MM.1S (cell line): ENCODE measurements at regions not wholly inside any gene's neighbourhood (a gene's known extent, or its start where the extent isn't known, plus 50 kb on each side); places are given as distances from the start of the nearest gene placed in this dataset.

Source experiments
- DNase-seq: peaks from one replicate; pipeline ENCODE4 v3.0.0-alpha.2; 2015
- H2AFZ ChIP-seq: fragments of 300-600 bp; sonication (generic); 2 replicates; pipeline ENCODE4 v1.6.0; 2016; ENCODE audit warnings: antibody characterized with exemption, low read length
- H3F3A ChIP-seq: fragments of 300-600 bp; sonication (generic); 2 replicates; pipeline ENCODE4 v1.6.1; 2016; ENCODE audit warnings: mild to moderate bottlenecking, antibody characterized with exemption, low read length, moderate library complexity, mixed read lengths; ENCODE audit not compliant: insufficient read depth
- H3K27ac ChIP-seq: fragments of 300-600 bp; sonication (generic); 2 replicates; pipeline ENCODE4 v1.5.1; 2016; ENCODE audit warnings: mild to moderate bottlenecking, low read length
- H3K27me3 ChIP-seq: fragments of 300-600 bp; sonication (generic); replicated peaks from 2 replicates; pipeline ENCODE4 v1.6.0; 2016; ENCODE audit warnings: low read length; ENCODE audit not compliant: insufficient read depth
- H3K36me3 ChIP-seq: fragments of 300-600 bp; sonication (generic); replicated peaks from 2 replicates; pipeline ENCODE4 v1.6.1; 2016; ENCODE audit warnings: mild to moderate bottlenecking, low read length, mixed read lengths; ENCODE audit not compliant: insufficient read depth
- H3K4me1 ChIP-seq: fragments of 300-600 bp; sonication (generic); 2 replicates; pipeline ENCODE4 v1.6.1; 2016; ENCODE audit warnings: low read length, mixed read lengths
- H3K4me2 ChIP-seq: fragments of 300-600 bp; sonication (generic); 2 replicates; pipeline ENCODE4 v1.6.0; 2016; ENCODE audit warnings: low read depth, low read length
- H3K4me3 ChIP-seq: fragments of 300-600 bp; sonication (generic); 2 replicates; pipeline ENCODE4 v1.5.1; 2016; ENCODE audit warnings: low read length, mixed read lengths
- H3K79me2 ChIP-seq: fragments of 300-600 bp; sonication (generic); 2 replicates; pipeline ENCODE4 v1.6.1; 2016; ENCODE audit warnings: mixed run types, low read length, mixed read lengths
- H3K9ac ChIP-seq: fragments of 300-600 bp; sonication (generic); 2 replicates; pipeline ENCODE4 v1.6.1; 2016; ENCODE audit warnings: low read length, mixed read lengths
- H3K9me2 ChIP-seq: fragments of 300-600 bp; sonication (generic); replicated peaks from 2 replicates; pipeline ENCODE4 v1.6.1; 2016; ENCODE audit warnings: mild to moderate bottlenecking, low read length, mixed read lengths; ENCODE audit not compliant: insufficient read depth
- H3K9me3 ChIP-seq: fragments of 300-600 bp; sonication (generic); replicated peaks from 2 replicates; pipeline ENCODE4 v1.6.1; 2016; ENCODE audit warnings: mild to moderate bottlenecking, low read length, mixed read lengths; ENCODE audit not compliant: insufficient read depth
- H4K20me1 ChIP-seq: fragments of 300-600 bp; sonication (generic); 2 replicates; pipeline ENCODE4 v1.6.1; 2016; ENCODE audit warnings: mild to moderate bottlenecking, low read length, moderate library complexity, mixed read lengths; ENCODE audit not compliant: insufficient read depth
- CTCF ChIP-seq: fragments of 300-600 bp; sonication (generic); IDR thresholded peaks from 2 replicates; pipeline ENCODE4 v1.5.1; 2016; ENCODE audit warnings: antibody characterized with exemption, low read length, mixed read lengths
- EZH2 ChIP-seq: fragments of 300-600 bp; sonication (generic); optimal IDR thresholded peaks from 2 replicates; pipeline ENCODE3; 2017; ENCODE audit warnings: low read depth, mild to moderate bottlenecking, antibody characterized with exemption, low read length, mixed read lengths
- EZH2phosphoT487 ChIP-seq: fragments of 300-600 bp; sonication (generic); IDR thresholded peaks from 2 replicates; pipeline ENCODE4 v1.6.1; 2018; ENCODE audit warnings: antibody characterized with exemption, low read length

- Histone ChIP-seq H3K36me3 (no peaks in the 10 kb centered on the region), H3K9me3 (no peaks in the 10 kb centered on the region), H3K4me1 (no peaks in the 10 kb centered on the region), H3K4me3 (no peak overlapping the region), H3K27ac (no peak overlapping the region), H3K79me2 (no peaks in the 10 kb centered on the region), H3K9me2 (no peaks in the 10 kb centered on the region), H2AFZ (no peak overlapping the region), H3K4me2 (no peak overlapping the region), H4K20me1 (no peaks in the 10 kb centered on the region), H3F3A (no peaks in the 10 kb centered on the region), H3K9ac (no peak overlapping the region), H3K27me3 (no peaks in the 10 kb centered on the region)
- DNase-seq, result no peak
- no peak for TF ChIP-seq EZH2phosphoT487
- no peak for TF ChIP-seq CTCF
- TF ChIP-seq EZH2, result no peak
These were observed 291.7 kb downstream of the C4orf33 start for GRCh38 chr4:129387666-129388065.

DNA sequence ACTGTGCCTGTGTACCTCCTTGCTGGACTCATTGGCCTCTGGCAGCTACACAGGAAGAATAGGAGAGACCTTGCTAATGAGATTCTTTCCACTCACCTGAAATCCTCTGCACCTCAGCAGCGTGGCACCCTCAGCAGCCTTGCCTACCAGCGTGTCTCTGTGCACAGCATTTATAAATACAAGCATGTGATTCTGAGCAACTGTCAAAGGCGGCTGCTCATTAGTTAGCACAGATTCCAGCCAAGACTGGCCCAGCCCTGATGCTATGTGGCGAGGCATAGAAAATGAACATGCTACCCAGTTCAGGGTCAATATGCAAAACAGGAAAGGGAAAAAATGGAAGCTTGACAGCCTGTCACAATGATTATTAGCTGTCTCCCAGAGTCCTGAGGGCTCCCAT lies 298.0 kb downstream of the C4orf33 start:
- no peaks in the 10 kb centered on the region for H3K27me3 ChIP-seq
- no peak overlapping the region for H3K9ac ChIP-seq
- H3K9me2 ChIP-seq, result no peaks in the 10 kb centered on the region
- H4K20me1 ChIP-seq, result no peaks in the 10 kb centered on the region
- no peak for DNase-seq
- H3F3A ChIP-seq, result no peaks in the 10 kb centered on the region
- no peaks in the 10 kb centered on the region for H3K36me3 ChIP-seq
- no peak overlapping the region for H2AFZ ChIP-seq
- no peaks in the 10 kb centered on the region for H3K79me2 ChIP-seq
- H3K9me3 ChIP-seq, result no peaks in the 10 kb centered on the region
- TF ChIP-seq EZH2 (no peak), CTCF (no peak), EZH2phosphoT487 (no peak)
- H3K4me2 ChIP-seq, result no peak overlapping the region
- H3K27ac ChIP-seq, result no peak overlapping the region
- H3K4me3 ChIP-seq, result no peak overlapping the region
- no peaks in the 10 kb centered on the region for H3K4me1 ChIP-seq

GRCh38 chr4:129394635-129395034 lies 298.7 kb downstream of the C4orf33 start:
- DNase-seq, result no peak
- H3K9me2 ChIP-seq, result no peaks in the 10 kb centered on the region

GRCh38 chr4:129403848-129404247 lies 307.9 kb downstream of the C4orf33 start:
- Histone ChIP-seq H3K9ac (no peak overlapping the region), H3K4me2 (no peak overlapping the region), H2AFZ (no peak overlapping the region), H3K27me3 (no peaks in the 10 kb centered on the region), H3K9me3 (no peaks in the 10 kb centered on the region), H3K4me1 (no peaks in the 10 kb centered on the region), H3F3A (no peaks in the 10 kb centered on the region), H3K79me2 (no peaks in the 10 kb centered on the region), H3K36me3 (no peaks in the 10 kb centered on the region), H3K9me2 (no peaks in the 10 kb centered on the region), H3K4me3 (no peak overlapping the region), H3K27ac (no peak overlapping the region), H4K20me1 (no peaks in the 10 kb centered on the region)
- no peak for DNase-seq
- TF ChIP-seq EZH2phosphoT487 (no peak), EZH2 (no peak), CTCF (no peak)

More at GRCh38 chr4:129394635-129395034, 298.7 kb downstream of the C4orf33 start:
- no peaks in the 10 kb centered on the region for H3F3A ChIP-seq
- no peaks in the 10 kb centered on the region for H3K27me3 ChIP-seq
- no peaks in the 10 kb centered on the region for H4K20me1 ChIP-seq
- no peak for TF ChIP-seq EZH2
- H3K4me1 ChIP-seq, result no peaks in the 10 kb centered on the region
- no peaks in the 10 kb centered on the region for H3K79me2 ChIP-seq
- no peak overlapping the region for H3K27ac ChIP-seq
- H2AFZ ChIP-seq, result no peak overlapping the region
- H3K9ac ChIP-seq, result no peak overlapping the region
- no peaks in the 10 kb centered on the region for H3K36me3 ChIP-seq
- H3K4me2 ChIP-seq, result no peak overlapping the region
- H3K9me3 ChIP-seq, result no peaks in the 10 kb centered on the region
- no peak overlapping the region for H3K4me3 ChIP-seq
